ENCODE measurements at regions not wholly inside any gene's neighbourhood (a gene's known extent, or its start where the extent isn't known, plus 50 kb on each side); places are given as distances from the start of the nearest gene placed in this dataset.

GRCh38 chr21:27380303-27380702, 413.4 kb upstream of the ADAMTS5 start:
- DNase-seq (ENCODE audit: low spot score) (no peak), ATAC-seq (no peak)
- no peak overlapping the region for H3K27ac Mint-ChIP-seq
- TF ChIP-seq JUNB (IDR thresholded peaks at IDR 0.05; ENCODE audit: unreplicated experiment) (no peak), EZH2 (IDR thresholded peaks at IDR 0.05; ENCODE audit: low read depth, unreplicated experiment) (no peak), ZNF114 (CRISPR knock-in tag; IDR thresholded peaks at IDR 0.05) (no peak), POLR2AphosphoS5 (IDR thresholded peaks at IDR 0.05; ENCODE audit: low read depth) (no peak), ZNF331 (CRISPR knock-in tag; IDR thresholded peaks at IDR 0.05; ENCODE audit: low read depth) (no peak), EZH2phosphoT487 (IDR thresholded peaks at IDR 0.05; ENCODE audit: unreplicated experiment) (no peak), REST (IDR thresholded peaks at IDR 0.05; ENCODE audit: unreplicated experiment) (no peak), STAT1 (IDR thresholded peaks at IDR 0.05; ENCODE audit: unreplicated experiment) (no peak), CREB1 (CRISPR knock-in tag; IDR thresholded peaks at IDR 0.05; ENCODE audit: low read depth) (no peak), ZNF462 (CRISPR knock-in tag; IDR thresholded peaks at IDR 0.05) (no peak)
- TF ChIP-seq, protein P1, sequence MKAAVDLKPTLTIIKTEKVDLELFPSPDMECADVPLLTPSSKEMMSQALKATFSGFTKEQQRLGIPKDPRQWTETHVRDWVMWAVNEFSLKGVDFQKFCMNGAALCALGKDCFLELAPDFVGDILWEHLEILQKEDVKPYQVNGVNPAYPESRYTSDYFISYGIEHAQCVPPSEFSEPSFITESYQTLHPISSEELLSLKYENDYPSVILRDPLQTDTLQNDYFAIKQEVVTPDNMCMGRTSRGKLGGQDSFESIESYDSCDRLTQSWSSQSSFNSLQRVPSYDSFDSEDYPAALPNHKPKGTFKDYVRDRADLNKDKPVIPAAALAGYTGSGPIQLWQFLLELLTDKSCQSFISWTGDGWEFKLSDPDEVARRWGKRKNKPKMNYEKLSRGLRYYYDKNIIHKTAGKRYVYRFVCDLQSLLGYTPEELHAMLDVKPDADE (IDR thresholded peaks at IDR 0.05): no peak
- TF ChIP-seq, protein P2, sequence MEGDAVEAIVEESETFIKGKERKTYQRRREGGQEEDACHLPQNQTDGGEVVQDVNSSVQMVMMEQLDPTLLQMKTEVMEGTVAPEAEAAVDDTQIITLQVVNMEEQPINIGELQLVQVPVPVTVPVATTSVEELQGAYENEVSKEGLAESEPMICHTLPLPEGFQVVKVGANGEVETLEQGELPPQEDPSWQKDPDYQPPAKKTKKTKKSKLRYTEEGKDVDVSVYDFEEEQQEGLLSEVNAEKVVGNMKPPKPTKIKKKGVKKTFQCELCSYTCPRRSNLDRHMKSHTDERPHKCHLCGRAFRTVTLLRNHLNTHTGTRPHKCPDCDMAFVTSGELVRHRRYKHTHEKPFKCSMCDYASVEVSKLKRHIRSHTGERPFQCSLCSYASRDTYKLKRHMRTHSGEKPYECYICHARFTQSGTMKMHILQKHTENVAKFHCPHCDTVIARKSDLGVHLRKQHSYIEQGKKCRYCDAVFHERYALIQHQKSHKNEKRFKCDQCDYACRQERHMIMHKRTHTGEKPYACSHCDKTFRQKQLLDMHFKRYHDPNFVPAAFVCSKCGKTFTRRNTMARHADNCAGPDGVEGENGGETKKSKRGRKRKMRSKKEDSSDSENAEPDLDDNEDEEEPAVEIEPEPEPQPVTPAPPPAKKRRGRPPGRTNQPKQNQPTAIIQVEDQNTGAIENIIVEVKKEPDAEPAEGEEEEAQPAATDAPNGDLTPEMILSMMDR (conservative IDR thresholded peaks at IDR 0.05; ENCODE audit: low read depth in 2 of 2): no peak
- Histone ChIP-seq H3K36me3 (ENCODE audit: insufficient read depth) (no peaks in the 10 kb centered on the region), H3K4me1 (ENCODE audit: insufficient read depth) (peaks cover 7% of the 10 kb centered on the region; the same call in 1 of the 2 replicates), H3F3A (replicated peaks; ENCODE audit: low read depth) (no peaks in the 10 kb centered on the region), H3K27me3 (ENCODE audit: insufficient read depth) (no peaks in the 10 kb centered on the region), H3K9me2 (ENCODE audit: insufficient read depth) (no peaks in the 10 kb centered on the region), H3K27ac (ENCODE audit: low read depth) (no peak overlapping the region), H4K20me1 (replicated peaks; ENCODE audit: insufficient read depth) (no peaks in the 10 kb centered on the region), H2AFZ (no peak overlapping the region), H3K79me2 (replicated peaks; ENCODE audit: insufficient read depth) (no peaks in the 10 kb centered on the region), H3K4me2 (no peak overlapping the region), H3K4me3 (no peak overlapping the region)
- H3K9me3 Mint-ChIP-seq: no peaks in the 10 kb centered on the region
- H3K4me1 Mint-ChIP-seq: peaks cover 4% of the 10 kb centered on the region; the same call in 2 of the 3 replicates
- no peaks in the 10 kb centered on the region; the same call in 2 of the 3 replicates for H3K36me3 Mint-ChIP-seq (ENCODE audit: low read depth)
- no peaks in the 10 kb centered on the region for H3K27me3 Mint-ChIP-seq (ENCODE audit: insufficient read depth, low read depth, poor library complexity)
- no peak overlapping the region for H3K4me3 Mint-ChIP-seq

Measured in GM23338 (cell line).